Esophagus (tissue), 2 donors: ENCODE measurements at regions not wholly inside any gene's neighbourhood (a gene's known extent, or its start where the extent isn't known, plus 50 kb on each side); places are given as distances from the start of the nearest gene placed in this dataset.

ENCODE experiments used
- H3K27ac ChIP-seq, 2 donors: one replicate each; pipeline ENCODE4 v1.5.1; 2013; ENCODE audit warnings: low read depth in 2 of 2, mild to moderate bottlenecking in 2 of 2, inconsistent platforms in 1 of 2, low read length in 1 of 2, moderate library complexity in 1 of 2
- H3K27me3 ChIP-seq, 2 donors: one replicate each; pipeline ENCODE4 v1.6.1; 2013; ENCODE audit warnings: low read length in 2 of 2, control low read depth in 1 of 2, mild to moderate bottlenecking in 1 of 2; ENCODE audit not compliant: insufficient read depth in 2 of 2, control insufficient read depth in 1 of 2
- H3K36me3 ChIP-seq, 2 donors: one replicate each; pipeline ENCODE4 v1.6.1; 2013; ENCODE audit warnings: low read length in 1 of 2; ENCODE audit not compliant: control insufficient read depth in 2 of 2, insufficient read depth in 2 of 2
- H3K4me1 ChIP-seq, 2 donors: one replicate each; pipeline ENCODE4 v1.6.1; 2013; ENCODE audit warnings: low read length in 1 of 2; ENCODE audit not compliant: control insufficient read depth in 2 of 2, insufficient read depth in 2 of 2
- H3K4me3 ChIP-seq, 2 donors: one replicate each; pipeline ENCODE4 v1.5.1; 2013; ENCODE audit warnings: low read length in 2 of 2, mild to moderate bottlenecking in 2 of 2, low read depth in 1 of 2, moderate library complexity in 1 of 2
- H3K9me3 ChIP-seq, 2 donors: one replicate each; pipeline ENCODE4 v1.6.1; 2013; ENCODE audit warnings: mild to moderate bottlenecking in 2 of 2, low read depth in 1 of 2, low read length in 1 of 2, moderate library complexity in 1 of 2; ENCODE audit not compliant: control insufficient read depth in 2 of 2, insufficient read depth in 1 of 2
- WGBS, 2 donors: extraction: QIAGEN DNeasy Blood & Tissue Kit; methylation state at CpG; one replicate each; pipeline ENCODE4 v1.1.7; 2013; 5-methylcytosine and 5-hydroxymethylcytosine counted together
- donor health status: healthy with polysubstance abuse.
- donor health status: Bipolar disorder and iron deficiency.

DNA sequence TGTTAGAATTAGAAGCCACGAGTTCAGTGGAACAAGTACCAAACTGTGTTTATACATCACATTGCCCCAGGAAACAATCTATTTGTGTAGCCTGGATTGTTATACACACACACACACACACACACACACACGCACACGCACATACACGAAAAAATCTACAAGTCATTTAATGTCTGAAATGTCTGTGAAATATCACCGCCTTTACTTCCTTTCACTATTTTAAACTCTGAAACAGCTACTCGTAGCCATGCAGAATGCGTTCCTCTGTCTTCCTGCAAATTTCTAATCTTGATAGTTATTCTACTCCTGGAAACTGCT is 84.4 kb upstream of the SCAF8 start:
- WGBS, 2 donors, result 83% methylated on average over 7 of the region's 7 CpGs
- H3K4me1 ChIP-seq, result no peaks in the 10 kb centered on the region
- no peak overlapping the region for H3K27ac ChIP-seq
- H3K9me3 ChIP-seq, result no peaks in the 10 kb centered on the region
- no peaks in the 10 kb centered on the region for H3K36me3 ChIP-seq
- no peaks in the 10 kb centered on the region for H3K27me3 ChIP-seq
- no peak overlapping the region for H3K4me3 ChIP-seq

DNA sequence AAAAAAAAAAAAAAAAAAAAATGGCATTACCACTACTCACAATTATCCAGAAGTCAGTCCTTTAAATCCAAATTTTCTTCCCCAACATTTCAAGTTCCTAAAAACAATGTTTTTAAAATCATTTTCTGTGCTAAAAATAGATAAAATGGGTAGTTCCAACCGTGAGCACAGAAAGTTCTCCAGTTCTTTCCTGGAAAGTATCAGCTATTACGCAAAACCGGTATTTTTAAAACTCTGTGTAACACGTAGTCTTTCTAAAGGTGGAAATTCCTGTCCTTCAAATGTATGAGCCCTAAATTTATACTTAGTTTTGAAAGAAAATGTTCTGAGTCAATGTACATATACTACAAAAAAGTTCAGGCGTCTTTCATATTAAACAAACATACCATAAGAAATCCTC is 83.5 kb upstream of the SCAF8 start:
- H3K27ac ChIP-seq, result no peak overlapping the region
- H3K4me3 ChIP-seq, result no peak overlapping the region
- WGBS, 2 donors, result 36 to 50% methylated on average over 5 of the region's 5 CpGs
- peaks cover 0 to 2% of the 10 kb centered on the region in 2 donors for H3K4me1 ChIP-seq
- H3K27me3 ChIP-seq, result no peaks in the 10 kb centered on the region
- no peaks in the 10 kb centered on the region for H3K36me3 ChIP-seq
- no peaks in the 10 kb centered on the region for H3K9me3 ChIP-seq

DNA sequence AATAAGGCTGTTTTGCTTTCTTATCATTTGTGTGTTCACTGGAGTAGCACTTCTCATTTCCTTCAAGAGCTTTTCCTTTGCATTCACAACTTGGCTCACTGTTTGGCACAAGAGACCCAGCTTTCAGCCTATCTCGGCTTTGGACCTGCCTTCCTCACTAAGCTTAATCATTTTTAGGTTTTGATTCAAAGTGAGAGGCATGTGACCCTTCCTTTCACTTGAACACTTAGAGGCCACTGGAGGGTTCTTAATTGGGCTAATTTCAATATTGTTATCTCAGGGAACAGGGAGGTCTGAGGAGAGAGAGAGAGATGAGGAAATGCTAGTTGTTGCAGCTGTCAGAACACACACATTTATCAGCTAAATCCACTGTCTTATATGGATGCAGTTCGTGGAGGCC is 82.9 kb upstream of the SCAF8 start:
- H3K36me3 ChIP-seq, result no peaks in the 10 kb centered on the region
- H3K4me1 ChIP-seq, result peaks cover 0 to 2% of the 10 kb centered on the region in 2 donors
- H3K27ac ChIP-seq, result no peak overlapping the region
- H3K27me3 ChIP-seq, result no peaks in the 10 kb centered on the region
- H3K9me3 ChIP-seq, result no peaks in the 10 kb centered on the region
- no peak overlapping the region for H3K4me3 ChIP-seq
- 34 to 60% methylated on average over 2 of the region's 2 CpGs for WGBS, 2 donors

- H3K36me3 ChIP-seq, result no peaks in the 10 kb centered on the region
- 95 to 97% methylated on average over 2 of the region's 2 CpGs for WGBS, 2 donors
- no peaks in the 10 kb centered on the region for H3K9me3 ChIP-seq
- H3K27me3 ChIP-seq, result no peaks in the 10 kb centered on the region
- no peak overlapping the region for H3K4me3 ChIP-seq
- H3K4me1 ChIP-seq, result peaks cover 0 to 2% of the 10 kb centered on the region in 2 donors
- H3K27ac ChIP-seq, result no peak overlapping the region
Observed at GRCh38 chr6:154651656-154652055, 81.6 kb upstream of the SCAF8 start.

DNA sequence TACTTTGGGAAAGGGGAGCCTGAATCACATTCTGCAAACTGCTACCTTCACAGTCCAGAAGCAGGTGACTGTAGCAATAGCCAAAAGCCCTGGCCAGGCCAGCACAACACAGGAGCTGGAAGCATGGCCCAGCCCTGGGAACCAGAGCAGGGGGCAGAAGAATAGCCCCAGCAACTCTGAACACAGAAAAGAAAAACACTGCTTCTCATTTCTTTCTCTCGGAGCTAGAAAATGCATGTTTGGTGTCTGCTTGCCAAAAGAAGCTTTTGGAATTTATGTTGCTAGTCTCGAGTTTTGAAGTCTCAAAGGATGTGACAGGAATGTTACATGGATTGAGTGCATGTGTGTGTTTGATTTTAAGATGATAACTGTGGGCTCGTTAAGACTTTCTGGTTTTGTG is 79.8 kb upstream of the SCAF8 start:
- H3K27ac ChIP-seq, result peak overlapping the region; percentile 11
- H3K27me3 ChIP-seq, result no peaks in the 10 kb centered on the region
- H3K36me3 ChIP-seq, result no peaks in the 10 kb centered on the region
- peaks cover 0 to 2% of the 10 kb centered on the region in 2 donors for H3K4me1 ChIP-seq
- WGBS, 2 donors, result 34 to 35% methylated on average over 3 of the region's 3 CpGs
- H3K9me3 ChIP-seq, result no peaks in the 10 kb centered on the region
- no peak overlapping the region for H3K4me3 ChIP-seq

DNA sequence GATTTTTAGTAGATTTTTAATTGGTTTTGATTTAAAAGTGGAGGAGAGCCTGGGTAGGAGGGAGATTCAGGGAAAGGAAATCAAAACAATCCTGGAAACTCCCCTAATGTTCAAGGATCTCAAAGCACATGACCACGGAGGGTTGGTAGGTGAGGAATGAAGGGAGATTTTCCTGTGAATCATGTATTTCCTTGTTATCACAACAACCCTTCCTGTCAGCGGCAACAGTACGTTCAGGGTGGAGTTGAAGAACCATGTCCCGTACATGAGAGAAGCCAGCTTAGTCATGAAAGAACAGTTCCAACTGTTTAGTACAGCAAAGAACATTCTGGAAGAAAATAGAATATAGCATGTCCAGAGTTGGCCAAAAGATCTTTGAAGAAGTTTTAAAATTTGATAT is 79.4 kb upstream of the SCAF8 start:
- no peak overlapping the region for H3K27ac ChIP-seq

GRCh38 chr6:154656660-154657059 is 76.6 kb upstream of the SCAF8 start:
- H3K9me3 ChIP-seq, result no peaks in the 10 kb centered on the region
- H3K27me3 ChIP-seq, result no peaks in the 10 kb centered on the region
- H3K4me1 ChIP-seq, result peaks cover 0 to 2% of the 10 kb centered on the region in 2 donors
- no peak overlapping the region for H3K4me3 ChIP-seq
- H3K27ac ChIP-seq, result no peak overlapping the region
- 93 to 94% methylated on average over 2 of the region's 2 CpGs for WGBS, 2 donors
- no peaks in the 10 kb centered on the region for H3K36me3 ChIP-seq

More for the DNA sequence above, 79.4 kb upstream of the SCAF8 start:
- H3K4me3 ChIP-seq, result no peak overlapping the region
- no peaks in the 10 kb centered on the region for H3K36me3 ChIP-seq
- H3K9me3 ChIP-seq, result no peaks in the 10 kb centered on the region
- no peaks in the 10 kb centered on the region for H3K27me3 ChIP-seq
- H3K4me1 ChIP-seq, result peaks cover 0 to 2% of the 10 kb centered on the region in 2 donors
- 14 to 27% methylated on average over 4 of the region's 4 CpGs for WGBS, 2 donors

DNA sequence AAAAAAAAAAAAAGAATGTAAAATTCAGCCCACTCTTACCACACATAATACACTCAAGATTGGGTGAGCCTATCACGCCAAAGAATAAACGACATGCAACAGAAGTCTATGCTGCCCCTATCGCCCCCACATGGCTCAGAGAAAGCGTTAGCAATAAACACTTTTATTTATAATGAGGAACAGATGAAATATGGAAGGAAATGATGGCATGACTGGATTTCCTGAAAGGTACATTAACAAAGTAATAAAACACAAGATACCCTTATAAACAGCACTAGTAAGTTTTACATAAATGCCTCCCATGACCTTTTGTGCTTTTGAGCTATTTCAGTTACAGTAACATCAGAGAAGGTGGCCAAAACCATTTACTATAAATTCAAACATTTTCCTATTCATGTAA is 71.4 kb upstream of the SCAF8 start:
- no peaks in the 10 kb centered on the region for H3K9me3 ChIP-seq
- H3K4me3 ChIP-seq, result no peak overlapping the region
- no peaks in the 10 kb centered on the region for H3K36me3 ChIP-seq
- H3K27me3 ChIP-seq, result no peaks in the 10 kb centered on the region
- WGBS, 2 donors, result 66 to 69% methylated on average over 4 of the region's 4 CpGs
- no peaks in the 10 kb centered on the region for H3K4me1 ChIP-seq
- no peak overlapping the region for H3K27ac ChIP-seq

GRCh38 chr6:154664287-154664686 is 68.9 kb upstream of the SCAF8 start:
- Histone ChIP-seq H3K27me3 (no peaks in the 10 kb centered on the region), H3K4me3 (no peak overlapping the region), H3K27ac (no peak overlapping the region), H3K9me3 (no peaks in the 10 kb centered on the region), H3K36me3 (no peaks in the 10 kb centered on the region), H3K4me1 (no peaks in the 10 kb centered on the region)
- 88 to 92% methylated on average over 3 of the region's 3 CpGs for WGBS, 2 donors

- Histone ChIP-seq H3K9me3 (no peaks in the 10 kb centered on the region), H3K4me1 (no peaks in the 10 kb centered on the region), H3K36me3 (no peaks in the 10 kb centered on the region), H3K4me3 (no peak overlapping the region), H3K27me3 (no peaks in the 10 kb centered on the region), H3K27ac (no peak overlapping the region)
- 86 to 91% methylated on average over 2 of the region's 2 CpGs for WGBS, 2 donors
Observed at GRCh38 chr6:154668156-154668555, 65.1 kb upstream of the SCAF8 start.
